HG03469 (cell line): ENCODE measurements at regions not wholly inside any gene's neighbourhood (a gene's known extent, or its start where the extent isn't known, plus 50 kb on each side); places are given as distances from the start of the nearest gene placed in this dataset.
"Not testable (repeated sequence)": the region's sequence is repeated elsewhere in the genome, so short reads cannot be mapped to it uniquely, and the experiment has no call there.

Experiments
- ATAC-seq: cut with Tn5 transposase; IDR thresholded peaks from one replicate; pipeline ENCODE4 v1.9.1; 2021; ENCODE audit warnings: mild to moderate bottlenecking, moderate library complexity, moderate number of reproducible peaks; ENCODE audit not compliant: unreplicated experiment

DNA sequence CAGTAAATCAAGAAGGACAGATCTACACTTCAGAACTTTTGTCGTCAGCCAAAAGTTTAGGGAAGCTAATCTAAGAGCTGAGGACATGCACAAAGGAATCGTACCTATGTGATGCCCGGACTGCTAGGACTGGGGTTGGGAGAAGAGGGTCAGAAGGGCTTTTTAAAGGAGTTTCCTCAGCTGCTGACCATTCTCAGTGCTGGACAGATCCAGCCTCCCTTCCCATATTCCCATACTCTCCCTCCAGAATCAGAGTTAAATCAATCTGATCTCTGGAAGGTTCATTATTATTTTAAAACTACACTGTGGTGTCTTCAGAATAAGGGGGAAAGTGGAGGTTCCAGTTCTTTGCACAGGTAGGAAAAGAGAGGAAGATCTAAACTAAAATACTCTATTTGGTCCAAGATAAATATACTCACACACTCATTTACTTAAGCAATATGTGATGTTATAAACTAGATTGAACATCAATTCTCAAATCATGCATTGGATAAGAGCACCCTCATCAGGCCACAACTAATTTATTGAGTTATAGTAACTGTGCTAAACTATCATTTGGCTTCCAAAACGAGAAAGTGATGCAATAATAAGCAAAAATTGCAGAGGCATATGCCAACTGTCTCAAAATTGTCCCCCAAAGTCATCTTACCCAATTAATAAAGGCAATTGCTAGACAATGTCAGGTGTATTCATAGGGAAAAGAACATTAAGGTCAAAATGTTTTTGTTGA, 124.7 kb downstream of the HNRNPD start:
- ATAC-seq, result no peak

DNA sequence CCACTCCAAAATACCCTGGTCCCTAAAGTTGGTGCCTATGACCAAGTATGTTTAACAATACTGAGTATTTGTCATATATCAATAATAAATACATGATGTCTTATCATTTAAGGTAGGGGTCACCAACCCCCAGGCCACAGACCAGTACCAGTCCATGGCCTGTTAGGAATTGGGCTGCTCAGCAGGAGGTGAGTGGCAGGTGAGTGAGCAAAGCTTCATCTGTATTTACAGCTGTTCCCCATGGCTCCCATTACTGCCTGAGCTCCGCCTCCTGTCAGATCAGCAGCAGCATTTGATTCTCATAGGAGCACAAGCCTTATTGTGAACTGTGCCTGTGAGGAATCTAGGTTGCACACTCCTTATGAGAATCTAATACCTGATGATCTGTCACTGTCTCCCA, 126.2 kb downstream of the HNRNPD start:
- no peak for ATAC-seq

DNA sequence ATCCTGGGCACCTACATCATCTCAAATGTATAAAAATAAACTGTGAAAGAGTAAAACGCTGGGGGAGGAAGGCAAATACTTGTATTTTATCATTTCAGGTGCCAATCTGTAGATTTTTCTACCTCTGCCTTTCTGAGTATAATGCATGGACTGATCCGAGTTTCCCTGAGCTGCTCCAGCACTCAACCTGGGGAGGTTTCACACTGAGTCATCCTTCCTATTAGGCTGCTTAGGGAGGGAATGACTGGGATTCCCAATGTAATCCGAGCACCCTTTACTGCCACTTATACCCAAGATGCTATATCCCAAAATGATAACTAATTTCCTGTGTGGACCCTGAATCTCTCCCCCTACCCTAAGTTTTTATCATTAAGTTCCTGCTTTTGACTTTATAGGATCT, 126.6 kb downstream of the HNRNPD start:
- no peak for ATAC-seq

DNA sequence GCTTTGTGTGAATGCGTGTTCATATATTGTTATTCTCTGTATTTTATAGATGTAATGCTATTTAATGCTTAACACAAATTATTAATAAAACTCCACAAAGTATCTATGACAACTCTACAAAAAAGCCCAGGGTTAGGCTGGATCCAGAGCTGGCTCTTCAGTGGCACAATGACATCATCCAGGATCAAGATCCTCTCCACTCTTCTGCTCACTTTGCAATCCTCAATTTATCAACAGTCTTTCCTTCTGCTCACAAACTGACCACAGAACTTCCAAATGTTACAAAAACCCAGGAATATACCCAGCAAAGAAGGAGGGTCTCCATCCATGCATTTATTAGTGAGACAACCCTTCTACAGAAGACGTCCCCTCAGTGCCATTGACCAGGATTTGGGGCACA, 132.3 kb downstream of the HNRNPD start:
- ATAC-seq, result no peak

DNA sequence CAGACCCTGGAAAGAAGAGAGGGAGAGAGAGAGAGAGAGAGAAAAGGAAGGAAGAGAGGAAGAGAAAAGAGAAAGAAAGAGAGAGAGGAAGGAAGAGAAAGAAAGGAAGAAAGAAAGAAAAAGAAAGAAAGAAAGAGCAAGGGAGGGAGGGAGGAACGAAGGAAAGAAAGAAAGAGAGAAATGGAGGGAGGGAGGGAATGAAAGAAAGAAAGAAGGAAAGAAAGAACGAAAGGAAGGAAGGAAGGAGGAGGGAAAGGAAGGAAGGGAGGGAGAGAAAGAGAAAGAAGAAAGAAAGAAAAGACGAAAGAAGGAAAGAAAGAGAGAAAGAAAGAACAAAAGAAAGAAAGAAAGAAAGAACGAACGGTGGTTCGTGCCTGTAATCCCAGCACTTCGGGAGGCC, 133.4 kb downstream of the HNRNPD start:
- no peak for ATAC-seq

DNA sequence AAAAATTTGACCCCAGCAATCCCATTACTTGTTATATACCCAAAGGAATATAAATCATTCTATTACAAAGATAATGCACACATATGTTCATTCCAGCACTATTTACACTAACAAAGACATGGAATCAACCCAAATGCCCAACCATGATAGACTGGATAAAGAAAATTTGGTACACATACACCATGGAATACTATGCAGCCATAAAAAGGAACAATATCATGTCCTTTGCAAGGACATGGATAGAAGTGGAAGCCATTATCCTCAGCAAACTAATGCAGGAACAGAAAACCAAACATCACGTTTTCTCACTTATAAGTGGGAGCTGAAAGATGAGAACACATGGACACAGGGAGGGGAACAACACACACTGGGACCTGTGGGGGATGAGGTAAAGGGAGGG, 136.6 kb downstream of the HNRNPD start:
- ATAC-seq, result not testable (repeated sequence)

DNA sequence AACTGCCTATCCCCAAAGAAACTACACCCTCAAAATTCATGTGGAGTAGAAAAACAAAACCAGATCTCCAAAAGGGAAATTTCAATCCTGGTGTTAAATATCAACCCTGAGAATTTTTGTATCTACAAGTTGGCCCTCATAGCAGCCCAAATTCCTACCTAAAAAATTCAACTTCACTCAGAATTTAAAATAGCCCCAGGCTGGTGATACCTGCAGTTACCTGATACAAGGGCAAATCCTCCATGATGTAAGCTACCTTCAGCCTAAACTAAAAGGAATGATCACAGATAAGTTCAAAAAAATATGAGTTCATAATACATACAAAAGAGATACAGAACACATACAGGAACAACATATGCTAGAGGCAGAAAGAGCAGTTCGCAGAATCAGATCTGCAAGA, 138.4 kb downstream of the HNRNPD start:
- ATAC-seq, result no peak

DNA sequence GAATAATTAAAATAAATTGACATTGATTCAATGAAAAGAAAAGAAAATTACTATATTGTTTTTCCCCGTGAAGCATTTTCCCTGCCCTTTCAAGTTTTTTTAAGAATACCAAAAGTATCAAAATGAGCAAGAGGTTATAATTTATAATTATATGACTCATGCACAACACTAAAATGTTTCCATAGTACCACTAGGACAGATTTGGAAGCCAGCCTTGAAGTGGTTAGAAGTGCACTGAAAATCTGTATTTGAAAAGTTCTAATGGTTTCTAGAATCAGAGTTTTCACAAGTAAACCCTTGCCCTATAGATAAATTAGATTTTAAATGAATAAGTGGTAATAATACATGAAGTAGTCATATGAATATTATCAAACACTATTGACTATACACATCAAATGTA, 140.9 kb downstream of the HNRNPD start:
- ATAC-seq, result no peak

DNA sequence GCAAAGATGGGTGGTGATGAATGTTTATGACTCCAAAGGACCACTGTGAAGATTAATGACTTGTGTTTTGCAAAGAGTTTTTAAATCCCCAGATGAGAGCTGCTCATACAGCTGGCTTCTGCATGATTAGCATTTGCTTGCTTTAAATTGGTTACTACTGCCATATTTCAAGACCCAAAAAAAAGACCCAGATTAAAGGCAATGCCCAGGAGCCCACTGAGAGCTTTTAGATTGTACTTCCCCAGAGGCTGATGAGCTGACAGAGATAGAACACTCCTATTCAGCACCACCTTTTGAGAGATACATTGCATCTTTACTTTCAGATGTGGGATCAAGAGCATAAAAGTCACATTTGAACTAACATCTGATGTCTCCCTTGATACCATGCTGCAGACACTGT, 142.0 kb downstream of the HNRNPD start:
- ATAC-seq, result no peak

DNA sequence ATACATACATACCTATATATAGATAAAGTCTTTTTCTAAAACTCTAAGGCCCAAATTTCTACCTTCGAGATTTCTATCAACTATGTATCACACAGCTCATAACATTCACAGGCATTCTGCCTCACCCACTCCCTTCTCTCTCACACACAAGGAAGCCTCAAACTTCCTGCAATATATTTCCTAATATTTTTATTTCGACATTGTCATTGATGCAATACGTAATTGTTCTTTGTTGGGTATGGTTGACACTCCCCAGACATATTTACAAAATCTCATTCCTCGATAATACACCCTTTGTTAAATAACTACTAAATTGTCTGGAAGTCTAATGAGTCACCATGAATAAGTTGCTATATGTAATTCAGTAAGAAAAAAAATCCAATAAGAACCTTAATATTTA, 143.5 kb downstream of the HNRNPD start:
- ATAC-seq, result no peak

DNA sequence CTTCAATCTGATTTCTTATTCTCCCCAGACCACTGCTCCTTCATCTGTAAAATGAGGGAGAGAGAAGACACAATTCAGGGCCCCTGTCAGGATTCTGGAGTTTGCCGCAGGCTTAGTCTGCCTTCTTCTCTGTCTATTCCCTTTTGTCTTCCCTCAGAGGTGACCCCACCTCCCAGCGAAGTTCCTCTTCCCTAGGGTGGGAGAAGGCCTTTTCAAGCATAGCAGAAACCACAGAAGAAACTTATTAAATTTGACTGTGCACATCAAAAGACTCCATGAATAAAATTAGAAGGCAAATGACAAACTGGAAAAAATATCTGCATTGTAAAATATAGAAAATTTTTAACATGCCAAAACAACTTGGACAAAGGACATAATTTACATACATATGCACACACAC, 148.8 kb downstream of the HNRNPD start:
- ATAC-seq, result no peak

DNA sequence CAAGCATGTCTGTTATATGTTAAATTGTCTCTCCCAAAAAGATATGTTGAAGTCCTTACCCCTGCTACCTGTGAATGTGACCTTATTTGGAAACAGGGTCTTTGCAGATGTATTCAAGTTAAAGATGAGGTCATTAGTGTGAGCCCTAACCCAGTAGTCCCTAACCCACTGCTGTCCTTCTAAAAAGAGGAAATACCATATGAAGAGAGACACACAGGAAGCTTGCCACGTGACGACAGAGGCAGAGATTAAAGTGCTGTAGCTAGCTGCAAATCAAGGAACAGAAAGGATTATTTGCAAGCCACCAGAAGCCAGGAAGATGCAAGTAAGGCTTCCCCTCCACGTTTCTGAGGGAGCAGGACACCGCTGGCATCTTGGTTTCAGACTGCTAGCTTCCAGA, 150.1 kb downstream of the HNRNPD start:
- peak; percentile 72 for ATAC-seq

DNA sequence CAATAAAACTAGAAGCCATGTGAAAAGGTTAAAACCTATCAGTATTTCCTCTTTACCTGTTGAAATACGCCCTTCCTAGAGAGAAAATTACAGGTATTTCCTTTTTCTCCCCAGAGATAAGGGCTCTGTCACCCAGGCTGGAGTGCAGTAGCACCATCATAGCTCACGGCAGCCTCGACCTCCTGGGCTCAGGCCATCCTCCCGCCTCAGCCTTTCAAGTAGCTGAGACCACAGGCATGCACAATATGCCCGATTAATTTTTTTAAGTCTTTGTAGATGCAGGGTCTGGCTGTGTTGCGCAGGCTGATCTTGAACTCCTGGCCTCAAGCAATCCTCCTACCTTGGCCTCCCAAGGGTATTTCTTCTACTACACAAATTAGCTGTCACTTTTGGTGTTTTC, 154.4 kb downstream of the HNRNPD start:
- ATAC-seq, result no peak

DNA sequence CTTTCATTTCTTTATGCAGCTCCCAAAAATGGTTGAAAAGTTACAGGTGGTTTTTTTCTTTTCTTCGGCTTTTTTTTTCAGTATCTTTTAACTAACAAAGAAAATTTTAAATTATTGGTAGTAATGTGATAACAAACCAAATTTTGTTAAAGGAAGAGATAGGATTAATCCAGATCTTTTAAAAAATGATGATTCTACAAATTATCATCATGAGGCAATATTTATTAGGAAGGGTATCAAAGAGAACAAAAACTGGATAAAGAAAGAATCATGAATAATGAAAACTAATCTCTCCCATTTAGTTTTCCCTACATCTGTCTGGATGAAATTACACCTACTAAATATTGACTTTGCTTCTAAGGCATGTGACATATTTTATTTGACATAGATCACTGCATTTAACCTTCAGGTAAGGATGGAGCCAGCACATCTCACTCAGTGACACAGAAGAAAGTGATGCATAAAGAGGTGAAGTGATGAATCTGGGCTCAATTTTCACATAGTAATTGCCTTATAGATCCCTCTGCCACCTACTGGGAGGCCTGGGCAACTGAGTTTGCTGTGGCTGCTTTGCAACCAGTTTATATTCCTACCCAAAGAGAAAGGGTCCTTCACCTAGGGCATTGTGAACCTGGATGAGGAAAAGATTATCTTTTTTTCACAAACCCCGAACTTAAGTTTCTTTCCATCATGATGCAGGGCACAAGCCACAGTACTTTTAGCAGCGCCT, 155.6 kb downstream of the HNRNPD start:
- no peak for ATAC-seq

DNA sequence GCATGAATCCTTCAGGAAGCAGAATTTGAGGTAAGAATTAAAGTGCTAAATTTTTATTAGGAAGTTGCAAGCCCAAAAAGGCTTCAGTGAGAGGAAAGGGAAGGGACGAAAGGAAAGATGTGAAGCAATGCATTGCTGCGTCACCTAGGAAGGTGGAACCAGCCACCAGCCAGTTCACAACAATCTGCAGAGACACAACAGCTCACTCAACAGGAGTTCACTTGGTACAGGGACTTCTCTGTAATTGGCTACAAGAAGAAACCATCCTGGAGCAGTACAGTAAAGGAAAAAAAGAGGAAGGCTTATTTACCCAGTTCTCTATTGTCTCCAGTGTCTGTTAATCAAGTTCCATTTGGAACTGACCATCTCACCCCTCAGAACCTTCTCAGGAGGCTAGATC, 157.6 kb downstream of the HNRNPD start:
- ATAC-seq, result no peak

DNA sequence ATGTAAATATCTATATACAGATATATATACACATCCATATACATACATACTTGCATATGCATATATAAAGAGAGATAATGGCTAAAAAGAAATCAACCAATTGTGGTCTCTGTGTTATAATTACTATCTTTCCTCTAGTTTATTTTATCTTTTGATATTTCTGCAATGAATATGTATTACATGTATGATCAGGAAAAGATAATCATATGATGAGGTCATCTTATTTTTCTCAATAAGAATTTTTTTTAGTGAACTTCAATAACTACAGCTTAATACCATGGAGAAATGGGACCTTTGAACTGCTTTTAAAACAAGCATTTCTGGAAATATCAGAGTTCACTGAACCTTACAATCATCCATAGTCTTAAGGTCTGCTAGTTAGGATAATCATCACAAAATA, 158.0 kb downstream of the HNRNPD start:
- ATAC-seq, result no peak

DNA sequence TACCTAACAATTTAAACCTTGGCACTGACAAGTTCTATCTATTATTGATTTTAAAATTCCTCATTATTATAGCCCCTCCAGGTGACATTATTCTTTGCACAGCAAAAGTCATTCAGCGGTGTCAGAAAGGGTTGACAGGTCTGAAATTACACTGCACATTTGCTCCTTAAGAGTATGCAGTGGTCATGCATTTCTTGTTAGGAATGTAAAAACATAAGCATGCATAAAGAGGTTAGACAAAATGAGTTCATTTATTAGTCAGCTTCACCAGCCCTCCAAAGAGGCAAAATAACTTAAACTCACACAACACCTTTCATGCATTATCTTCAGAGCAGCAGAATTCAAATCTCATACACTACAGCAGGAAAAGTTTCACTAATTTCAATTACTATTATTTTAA, 158.8 kb downstream of the HNRNPD start:
- ATAC-seq, result no peak

DNA sequence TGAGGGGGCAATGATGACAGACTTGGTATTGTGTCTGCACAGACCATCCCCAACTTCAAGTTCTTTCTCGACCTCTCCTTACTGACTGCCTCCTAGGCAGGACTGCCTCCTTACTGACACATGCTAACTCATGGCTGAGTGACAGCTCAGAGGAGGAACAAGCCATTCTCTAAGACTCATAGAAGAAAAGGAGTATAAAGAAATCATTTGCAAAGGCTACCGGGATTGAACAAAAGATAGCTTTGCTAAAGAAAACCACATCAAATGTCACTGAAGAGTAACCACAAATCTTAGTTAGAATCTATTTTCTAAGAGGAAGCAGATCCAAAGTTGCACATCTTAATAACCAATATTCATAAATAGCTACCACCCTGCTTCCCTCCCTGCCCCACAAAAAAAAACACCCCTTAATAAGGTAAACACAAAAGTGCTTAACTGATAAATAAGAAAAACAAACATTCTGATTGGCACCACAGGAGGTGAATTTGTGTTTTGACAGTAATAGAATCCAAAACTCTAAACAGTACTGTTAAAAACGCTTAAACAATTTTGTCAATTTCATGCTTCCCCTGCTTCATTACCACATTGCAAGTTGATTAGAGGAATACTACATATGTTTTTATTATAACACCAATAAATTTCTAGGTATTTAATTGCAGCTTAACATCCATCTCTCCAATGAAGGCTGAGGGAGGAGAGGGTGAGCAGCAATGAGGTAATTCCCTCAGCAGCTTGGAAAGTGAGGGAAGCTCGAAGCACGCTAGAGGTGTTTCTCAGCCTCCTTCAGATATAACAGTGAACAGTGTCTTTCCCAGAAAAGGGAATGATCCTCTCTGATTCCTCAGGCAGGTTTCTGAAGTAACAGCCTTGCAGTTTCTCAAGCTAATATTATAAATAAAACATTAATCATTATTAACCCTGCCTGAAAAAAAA, 160.0 kb downstream of the HNRNPD start:
- no peak for ATAC-seq

DNA sequence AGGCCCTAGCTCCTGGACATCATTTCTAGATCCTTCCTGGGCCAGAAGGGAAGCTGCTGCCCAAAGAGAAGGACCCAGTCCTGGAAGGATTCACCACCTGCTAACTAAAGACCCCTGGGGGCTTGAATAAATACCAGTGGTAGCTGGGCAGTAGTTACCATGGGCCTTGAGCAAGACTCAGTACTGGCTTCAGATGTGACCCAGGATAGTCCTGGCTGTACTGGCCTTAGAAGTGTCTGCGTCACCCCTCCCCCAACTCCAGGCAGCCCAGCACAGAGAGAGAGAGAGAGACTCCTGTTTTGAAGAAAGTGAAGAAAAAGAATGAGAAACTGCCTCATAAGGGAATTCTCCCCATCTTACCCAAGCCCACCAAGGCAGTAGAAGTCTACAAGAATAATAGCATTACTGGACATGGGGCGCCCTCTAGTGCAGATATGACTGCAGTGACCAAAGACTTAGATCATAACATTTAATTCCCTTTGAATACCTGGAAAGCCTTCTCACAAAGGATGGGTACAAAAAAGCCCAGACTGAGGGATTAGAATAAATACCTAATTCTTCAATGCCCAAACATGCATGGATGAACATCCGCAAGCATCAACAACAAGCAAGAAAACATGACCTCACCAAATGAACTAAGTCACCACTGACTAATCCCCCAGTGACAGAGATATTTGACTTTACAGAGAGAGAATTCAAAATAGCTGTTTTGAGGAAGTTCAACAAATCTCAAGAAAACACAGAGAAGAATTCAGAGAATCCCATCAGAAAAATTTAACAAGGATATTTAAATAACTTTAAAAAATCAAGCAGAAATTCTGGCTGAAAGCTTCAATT, 171.8 kb downstream of the HNRNPD start:
- ATAC-seq, result no peak

DNA sequence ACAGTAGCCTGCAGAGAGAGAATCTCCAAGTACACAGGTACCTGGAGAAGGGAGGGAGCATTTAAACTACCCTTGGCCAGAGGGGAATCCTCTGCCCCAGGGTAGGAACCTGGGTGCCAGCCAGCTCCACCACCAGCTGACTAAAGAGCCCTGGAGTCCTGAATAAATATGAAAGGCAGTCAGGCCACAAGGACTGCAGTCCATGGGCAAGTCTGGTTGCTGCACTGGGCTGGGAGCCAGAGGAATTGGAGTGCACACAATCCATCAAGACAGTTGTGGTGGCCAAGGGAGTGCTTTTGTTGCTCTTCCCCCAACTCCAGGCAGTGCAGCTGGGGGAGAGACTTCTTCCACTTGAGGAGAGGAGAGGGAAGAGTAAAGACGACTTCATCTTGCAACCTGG, 172.5 kb downstream of the HNRNPD start:
- ATAC-seq, result no peak

DNA sequence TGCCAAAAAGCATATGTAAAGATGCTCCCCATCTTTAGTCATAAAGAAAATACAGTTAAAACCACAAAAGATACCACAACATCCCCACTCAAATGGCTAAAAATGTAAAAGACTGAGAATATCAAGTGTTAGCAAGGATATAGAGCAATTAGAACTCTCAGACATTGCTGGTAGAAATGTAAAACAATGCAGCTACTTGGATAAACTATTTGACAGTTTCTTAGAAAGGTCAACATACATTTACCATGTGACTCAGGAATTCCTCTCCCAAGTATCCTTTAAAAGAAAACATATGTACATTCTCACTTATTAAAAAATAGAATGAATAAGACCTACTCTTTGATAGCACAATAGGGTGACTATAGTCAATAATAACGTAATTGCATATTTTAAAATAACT, 173.7 kb downstream of the HNRNPD start:
- ATAC-seq, result no peak
